HCT116 (cell line): ENCODE measurements at regions not wholly inside any gene's neighbourhood (a gene's known extent, or its start where the extent isn't known, plus 50 kb on each side); places are given as distances from the start of the nearest gene placed in this dataset.

ENCODE experiments used
- ATAC-seq: fragments of 200-7000 bp; cut with Tn5 transposase; 2 replicates; pipeline ENCODE4 v1.9.1; 2020; ENCODE audit warnings: mild to moderate bottlenecking, moderate library complexity
- BruUV-seq: library from RNA; stranded (reverse); fragments of 400-500 nt; replicated peaks from 2 replicates; lab custom pipeline; 2021; lab: Mats Ljungman, UMichigan
- CTCF ChIA-PET: fragments of 300-600 bp; sonication (Branson Sonifier 250); formaldehyde crosslinking; loops from one replicate; lab custom pipeline; 2021; ENCODE audit warnings: antibody characterized with exemption; lab: Charles Lee
- POLR2A ChIA-PET: fragments of 300-600, 350-600 bp; sonication (Branson Sonifier 250); formaldehyde crosslinking; loops from one replicate; lab custom pipeline; 2021; ENCODE audit warnings: antibody characterized with exemption; lab: Charles Lee
- RAD21 ChIA-PET, 2 experiments: fragments of 300-600 bp; sonication (Branson Sonifier 250); formaldehyde crosslinking; loops; one replicate each; lab custom pipeline; 2023; ENCODE audit warnings: low total read pairs in 2 of 2; ENCODE audit not compliant: uncharacterized antibody in 2 of 2, unreplicated experiment in 2 of 2, low non-redundant PET in 1 of 2; lab: Charles Lee
- DNase-seq: peaks from one replicate; pipeline ENCODE4 v3.0.0-alpha.2; 2010; ENCODE audit warnings: low read depth, low spot score
- H2AFZ ChIP-seq: fragments of 200-600 bp; shearing (Covaris generic), sonication (generic); 2 replicates; pipeline ENCODE4 v1.6.1; 2017; ENCODE audit warnings: low read depth, mixed run types, mixed read lengths, antibody characterized with exemption, low read length; ENCODE audit not compliant: poor library complexity, severe bottlenecking
- H3K27ac ChIP-seq: 2 replicates; pipeline ENCODE4 v1.5.1; 2012; ENCODE audit warnings: low read depth, low read length
- H3K27me3 ChIP-seq: fragments of 200-600 bp; sonication (generic); 2 replicates; pipeline ENCODE4 v1.6.1; 2016; ENCODE audit warnings: mixed run types, low read length, mixed read lengths; ENCODE audit not compliant: insufficient read depth
- H3K36me3 ChIP-seq, 2 experiments: fragments of 200-500 bp in 1 of 2; fragments of 200-600 bp in 1 of 2; sonication (Bioruptor generic) in 1 of 2; sonication (generic) in 1 of 2; 2 replicates each; pipeline versions ENCODE4 v1.5.1 to v1.6.1; 2014 to 2016; ENCODE audit warnings: low read length in 2 of 2, inconsistent platforms in 1 of 2, mixed read lengths in 1 of 2, mixed run types in 1 of 2; ENCODE audit not compliant: insufficient read depth in 2 of 2, control insufficient read depth in 1 of 2
- H3K4me1 ChIP-seq, 2 experiments: fragments of 200-600 bp in 1 of 2; sonication (generic) in 1 of 2; 2 replicates each; pipeline versions ENCODE4 v1.5.1 to v1.6.1; 2012 to 2017; ENCODE audit warnings: low read length in 2 of 2, inconsistent platforms in 1 of 2, mild to moderate bottlenecking in 1 of 2, mixed read lengths in 1 of 2, mixed run types in 1 of 2, moderate library complexity in 1 of 2; ENCODE audit not compliant: insufficient read depth in 2 of 2, control insufficient read depth in 1 of 2
- H3K4me2 ChIP-seq: fragments of 200-600 bp; sonication (generic); 2 replicates; pipeline ENCODE4 v1.6.1; 2017; ENCODE audit warnings: mixed run types, low read length, mixed read lengths
- H3K4me3 ChIP-seq, 2 experiments: fragments of 200-600 bp in 1 of 2; sonication (generic) in 1 of 2; replicated peaks in 1 of 2; 2 replicates each; pipeline ENCODE4 v1.5.1; 2011 to 2016; ENCODE audit warnings: low read length in 2 of 2, control low read depth in 1 of 2, low read depth in 1 of 2, mild to moderate bottlenecking in 1 of 2, mixed read lengths in 1 of 2, mixed run types in 1 of 2
- H3K79me2 ChIP-seq: fragments of 200-600 bp; sonication (generic); 2 replicates; pipeline ENCODE4 v1.6.1; 2017; ENCODE audit warnings: mild to moderate bottlenecking, mixed run types, low read length, moderate library complexity, mixed read lengths; ENCODE audit not compliant: insufficient read depth
- H3K9ac ChIP-seq: fragments of 200-600 bp; sonication (generic); 2 replicates; pipeline ENCODE4 v1.6.1; 2016; ENCODE audit warnings: low read length, mixed read lengths
- H3K9me2 ChIP-seq: fragments of 200-600 bp; sonication (generic), shearing (Covaris generic); 2 replicates; pipeline ENCODE4 v1.6.1; 2017; ENCODE audit warnings: mixed run types, mild to moderate bottlenecking, moderate library complexity; ENCODE audit not compliant: insufficient read depth
- H3K9me3 ChIP-seq, 2 experiments: fragments of 200-500 bp in 1 of 2; fragments of 200-600 bp in 1 of 2; sonication (Bioruptor generic) in 1 of 2; sonication (generic) in 1 of 2; 2 replicates each; pipeline ENCODE4 v1.6.1; 2014 to 2017; ENCODE audit warnings: low read length in 2 of 2, mixed read lengths in 2 of 2, inconsistent platforms in 1 of 2, low read depth in 1 of 2, mild to moderate bottlenecking in 1 of 2, mixed run types in 1 of 2, moderate library complexity in 1 of 2; ENCODE audit not compliant: control insufficient read depth in 1 of 2, insufficient read depth in 1 of 2
- H4K20me1 ChIP-seq: fragments of 200-600 bp; sonication (generic), shearing (Covaris generic); 2 replicates; pipeline ENCODE4 v1.6.1; 2017; ENCODE audit warnings: mixed run types, mild to moderate bottlenecking, moderate library complexity; ENCODE audit not compliant: insufficient read depth
- ATF3 ChIP-seq: IDR thresholded peaks from 2 replicates; pipeline ENCODE4 v1.6.1; 2012
- CBX3 ChIP-seq: IDR thresholded peaks from 2 replicates; pipeline ENCODE4 v1.6.1; 2012; ENCODE audit warnings: low read depth
- FOSL1 ChIP-seq: IDR thresholded peaks from 2 replicates; pipeline ENCODE4 v1.6.1; 2012; ENCODE audit warnings: low read depth
- JUND ChIP-seq: IDR thresholded peaks from 2 replicates; pipeline ENCODE4 v1.6.1; 2012
- MAX ChIP-seq: IDR thresholded peaks from 2 replicates; pipeline ENCODE4 v1.6.1; 2012
- POLR2A ChIP-seq: IDR thresholded peaks from 2 replicates; pipeline ENCODE4 v1.7.0; 2011; ENCODE audit warnings: borderline replicate concordance; ENCODE audit not compliant: insufficient read depth, insufficient read length; ENCODE audit errors: extremely low read depth
- RAD21 ChIP-seq: IDR thresholded peaks from 2 replicates; pipeline ENCODE4 v1.6.1; 2012; ENCODE audit warnings: low read depth, mild to moderate bottlenecking
- SP1 ChIP-seq: IDR thresholded peaks from 2 replicates; pipeline ENCODE4 v1.6.1; 2012; ENCODE audit warnings: low read depth
- YY1 ChIP-seq: IDR thresholded peaks from 2 replicates; pipeline ENCODE4 v1.6.1; 2011; ENCODE audit warnings: low read length, low read depth, moderate library complexity, mild to moderate bottlenecking; ENCODE audit not compliant: insufficient replicate concordance; ENCODE audit errors: extremely low read depth
- ZBTB33 ChIP-seq: IDR thresholded peaks from 2 replicates; pipeline ENCODE4 v1.6.1; 2011; ENCODE audit warnings: mild to moderate bottlenecking, low read length, moderate library complexity; ENCODE audit not compliant: insufficient replicate concordance; ENCODE audit errors: extremely low read depth
- ZFX ChIP-seq: fragments of 450-650 bp; IDR thresholded peaks from 2 replicates; pipeline ENCODE4 v1.6.1; 2017
- intact Hi-C: fragments of 100-400 bp; cut with micrococcal nuclease; formaldehyde crosslinking; loops from 2 replicates; pipeline ENCODE4 v1.10.0; 2022

GRCh38 chr17:51407576-51407975 lies 147.2 kb downstream of the UTP18 start:
- TF ChIP-seq MAX (no peak), ATF3 (no peak), SP1 (no peak), CBX3 (no peak), FOSL1 (no peak), POLR2A (no peak)
- TF ChIP-seq, all 23 proteins: peak for 0
- intact Hi-C loops = no loop called here

GRCh38 chr17:51419476-51419875 lies 159.1 kb downstream of the UTP18 start:
- H3K27me3 ChIP-seq = peaks cover 58% of the 10 kb centered on the region
- no peaks in the 10 kb centered on the region for H3K9me2 ChIP-seq
- H3K36me3 ChIP-seq = no peaks in the 10 kb centered on the region
- ATAC-seq (no peak), DNase-seq (no peak)
- H3K79me2 ChIP-seq = no peaks in the 10 kb centered on the region
- H3K4me3 ChIP-seq = no peak overlapping the region
- no TSS peak for BruUV-seq
- H3K9me3 ChIP-seq = no peaks in the 10 kb centered on the region
- H3K4me2 ChIP-seq = no peak overlapping the region
- no peak overlapping the region for H3K27ac ChIP-seq
- TF ChIP-seq YY1 (no peak), JUND (no peak), ZFX (no peak), ZBTB33 (no peak), RAD21 (no peak), CBX3 (no peak)
- intact Hi-C loops = no loop called here
- H4K20me1 ChIP-seq = no peaks in the 10 kb centered on the region
- ChIA-PET POLR2A (no interaction called here), RAD21 (no interaction called here), CTCF (interaction anchor here (1.7 to 1.9 kb wide), 2 partner anchors 16 kb away, joined by 6 to 11 read pairs; no protein-coding TSS in a partner anchor)
- H2AFZ ChIP-seq = no peak overlapping the region
- no peaks in the 10 kb centered on the region for H3K4me1 ChIP-seq
- no peak overlapping the region for H3K9ac ChIP-seq

More at GRCh38 chr17:51407576-51407975, 147.2 kb downstream of the UTP18 start:
- H2AFZ ChIP-seq = no peak overlapping the region
- CTCF ChIA-PET = no interaction called here
- no peaks in the 10 kb centered on the region for H3K79me2 ChIP-seq
- H3K27ac ChIP-seq = no peak overlapping the region
- no peaks in the 10 kb centered on the region for H3K9me2 ChIP-seq
- RAD21 ChIA-PET = no interaction called here
- DNase-seq = no peak
- H3K9me3 ChIP-seq = no peaks in the 10 kb centered on the region
- POLR2A ChIA-PET = no interaction called here
- H3K4me1 ChIP-seq = no peaks in the 10 kb centered on the region
- BruUV-seq = no TSS peak
- H3K9ac ChIP-seq = no peak overlapping the region
- no peaks in the 10 kb centered on the region for H3K36me3 ChIP-seq
- no peak overlapping the region for H3K4me2 ChIP-seq
- H3K27me3 ChIP-seq = peaks cover 38% of the 10 kb centered on the region
- no peak for ATAC-seq
- no peak overlapping the region for H3K4me3 ChIP-seq
- no peaks in the 10 kb centered on the region for H4K20me1 ChIP-seq
